MCF 10A (cell line): ENCODE measurements at regions not wholly inside any gene's neighbourhood (a gene's known extent, or its start where the extent isn't known, plus 50 kb on each side); places are given as distances from the start of the nearest gene placed in this dataset.

Source experiments
- BruUV-seq: library from RNA; stranded (reverse); fragments of 400-500 nt; replicated peaks from 2 replicates; lab custom pipeline; 2021; lab: Mats Ljungman, UMichigan
- CTCF ChIA-PET: fragments of 300-600 bp; sonication (Branson Sonifier 250); formaldehyde crosslinking; extraction: SDS; loops from one replicate; lab custom pipeline; 2021; ENCODE audit warnings: antibody characterized with exemption, inconsistent platforms; lab: Yijun Ruan, JAX
- POLR2A ChIA-PET: fragments of 300-600, 350-650 bp; sonication (Branson Sonifier 250); formaldehyde crosslinking; extraction: SDS; loops from one replicate; lab custom pipeline; 2020; ENCODE audit warnings: antibody characterized with exemption, inconsistent platforms; lab: Yijun Ruan, JAX
- DNase-seq: peaks from one replicate; pipeline ENCODE4 v3.0.0-alpha.2; 2018; ENCODE audit not compliant: unreplicated experiment
- H3K27ac Mint-ChIP-seq: one replicate; pipeline ENCODE4 v1.8.0; 2022; ENCODE audit warnings: mild to moderate bottlenecking, low read depth, mixed read lengths; ENCODE audit not compliant: unreplicated experiment
- H3K27me3 Mint-ChIP-seq: one replicate; pipeline ENCODE4 v1.8.0; 2022; ENCODE audit warnings: mixed read lengths; ENCODE audit not compliant: insufficient read depth, unreplicated experiment
- H3K36me3 Mint-ChIP-seq: one replicate; pipeline ENCODE4 v1.8.0; 2022; ENCODE audit warnings: mild to moderate bottlenecking, moderate library complexity, mixed read lengths; ENCODE audit not compliant: insufficient read depth, unreplicated experiment
- H3K4me1 Mint-ChIP-seq: one replicate; pipeline ENCODE4 v1.8.0; 2022; ENCODE audit warnings: mixed read lengths; ENCODE audit not compliant: insufficient read depth, unreplicated experiment
- H3K4me3 Mint-ChIP-seq: one replicate; pipeline ENCODE4 v1.8.0; 2022; ENCODE audit warnings: mild to moderate bottlenecking, moderate library complexity, mixed read lengths; ENCODE audit not compliant: unreplicated experiment
- H3K9me3 Mint-ChIP-seq: one replicate; pipeline ENCODE4 v1.8.0; 2022; ENCODE audit warnings: mixed read lengths; ENCODE audit not compliant: unreplicated experiment
- CTCF ChIP-seq: fragments of 200-600 bp; IDR thresholded peaks from one replicate; pipeline ENCODE4 v1.8.0; 2022; ENCODE audit warnings: antibody characterized with exemption, mild to moderate bottlenecking; ENCODE audit not compliant: unreplicated experiment
- intact Hi-C: fragments of 100-400 bp; cut with micrococcal nuclease; formaldehyde crosslinking; loops from 2 replicates; pipeline ENCODE4 v1.14.1; 2022

GRCh38 chr2:23028106-23028505 is 356.9 kb upstream of the KLHL29 start:
- POLR2A ChIA-PET, result no interaction called here
- intact Hi-C loops, result no loop called here
- TF ChIP-seq CTCF, result no peak
- no TSS peak for BruUV-seq
- CTCF ChIA-PET, result no interaction called here
- Mint-ChIP-seq H3K36me3 (no peaks in the 10 kb centered on the region), H3K4me1 (no peaks in the 10 kb centered on the region), H3K9me3 (no peaks in the 10 kb centered on the region), H3K27me3 (peaks cover 46% of the 10 kb centered on the region), H3K4me3 (no peak overlapping the region), H3K27ac (no peak overlapping the region)
- DNase-seq, result no peak

- Mint-ChIP-seq H3K9me3 (no peaks in the 10 kb centered on the region), H3K4me3 (no peak overlapping the region), H3K27me3 (peaks cover 46% of the 10 kb centered on the region), H3K27ac (no peak overlapping the region), H3K36me3 (no peaks in the 10 kb centered on the region), H3K4me1 (no peaks in the 10 kb centered on the region)
- intact Hi-C loops, result no loop called here
- no peak for DNase-seq
- POLR2A ChIA-PET, result no interaction called here
- CTCF ChIA-PET, result no interaction called here
- no peak for TF ChIP-seq CTCF
- no TSS peak for BruUV-seq
Measured at GRCh38 chr2:23029111-23029510, 355.9 kb upstream of the KLHL29 start.

GRCh38 chr2:23029951-23030350 is 355.0 kb upstream of the KLHL29 start:
- Mint-ChIP-seq H3K9me3 (no peaks in the 10 kb centered on the region), H3K27ac (no peak overlapping the region), H3K4me1 (no peaks in the 10 kb centered on the region), H3K4me3 (no peak overlapping the region), H3K36me3 (no peaks in the 10 kb centered on the region), H3K27me3 (peaks cover 46% of the 10 kb centered on the region)
- no peak for DNase-seq
- no TSS peak for BruUV-seq
- intact Hi-C loops, result no loop called here
- ChIA-PET POLR2A (no interaction called here), CTCF (no interaction called here)
- TF ChIP-seq CTCF, result no peak

GRCh38 chr2:23034996-23035395 is 350.0 kb upstream of the KLHL29 start:
- BruUV-seq, result no TSS peak
- CTCF ChIA-PET, result interaction anchor here (0.7 to 0.9 kb wide), 3 partner anchors 165 to 316 kb away, joined by 3 to 4 read pairs (median 4); no protein-coding TSS in a partner anchor
- POLR2A ChIA-PET, result interaction anchor here (0.6 kb wide), 1 partner anchor 702 kb away, joined by 6 read pairs; no protein-coding TSS in a partner anchor
- H3K4me3 Mint-ChIP-seq, result no peak overlapping the region
- no peaks in the 10 kb centered on the region for H3K9me3 Mint-ChIP-seq
- no peaks in the 10 kb centered on the region for H3K36me3 Mint-ChIP-seq
- TF ChIP-seq CTCF, result no peak
- H3K4me1 Mint-ChIP-seq, result no peaks in the 10 kb centered on the region
- peaks cover 29% of the 10 kb centered on the region for H3K27me3 Mint-ChIP-seq
- no peak for DNase-seq
- intact Hi-C loops, result no loop called here
- no peak overlapping the region for H3K27ac Mint-ChIP-seq
